GM18868 (cell line): ENCODE measurements at regions not wholly inside any gene's neighbourhood (a gene's known extent, or its start where the extent isn't known, plus 50 kb on each side); places are given as distances from the start of the nearest gene placed in this dataset.
A peak's percentile ranks its signal among the peaks of the same experiment; 100 is the strongest.
"Not testable (repeated sequence)": the region's sequence is repeated elsewhere in the genome, so short reads cannot be mapped to it uniquely, and the experiment has no call there.

Experiments
- ATAC-seq: cut with Tn5 transposase; IDR thresholded peaks from one replicate; pipeline ENCODE4 v1.9.1; 2021; ENCODE audit warnings: mild to moderate bottlenecking, moderate library complexity; ENCODE audit not compliant: unreplicated experiment

DNA sequence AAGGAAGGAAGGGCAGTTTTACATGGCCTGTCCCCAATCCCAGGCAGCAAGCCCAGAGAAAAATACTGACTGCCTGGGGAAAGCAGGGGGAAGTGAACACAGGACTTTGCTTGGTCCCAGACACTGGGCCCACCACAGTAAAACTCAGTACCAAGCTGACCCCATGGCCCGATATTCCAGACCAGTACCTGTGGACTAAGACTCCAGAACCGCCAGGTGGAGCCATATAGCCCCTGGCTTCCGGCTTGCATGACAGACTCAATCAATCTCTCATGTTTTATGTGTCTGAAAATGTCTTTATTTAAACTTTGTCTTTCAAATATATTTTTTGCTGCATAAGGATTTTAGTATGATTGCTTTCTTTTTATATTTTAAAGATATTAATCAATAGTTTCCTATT is 767.9 kb upstream of the SLITRK6 start:
- no peak for ATAC-seq

GRCh38 chr13:86569119-86569518 is 769.9 kb upstream of the SLITRK6 start:
- ATAC-seq = no peak

DNA sequence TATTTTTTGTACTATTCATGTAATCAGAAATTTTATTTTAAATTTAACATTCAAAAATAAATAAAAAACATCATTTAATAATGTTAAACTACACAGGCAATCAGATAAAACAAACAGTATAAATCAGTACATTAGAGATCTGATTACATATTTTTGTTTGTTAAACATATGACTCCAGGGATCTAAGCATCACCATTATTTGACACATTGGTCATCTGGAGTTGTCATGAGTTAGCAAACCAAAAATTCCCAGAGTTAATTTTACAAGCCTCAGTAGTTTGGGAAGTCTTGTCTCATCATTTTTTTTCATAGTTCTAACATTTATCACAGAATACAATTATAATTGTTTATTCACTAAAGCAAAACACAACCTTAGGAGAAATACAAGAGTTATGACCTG is 770.8 kb upstream of the SLITRK6 start:
- ATAC-seq = no peak

DNA sequence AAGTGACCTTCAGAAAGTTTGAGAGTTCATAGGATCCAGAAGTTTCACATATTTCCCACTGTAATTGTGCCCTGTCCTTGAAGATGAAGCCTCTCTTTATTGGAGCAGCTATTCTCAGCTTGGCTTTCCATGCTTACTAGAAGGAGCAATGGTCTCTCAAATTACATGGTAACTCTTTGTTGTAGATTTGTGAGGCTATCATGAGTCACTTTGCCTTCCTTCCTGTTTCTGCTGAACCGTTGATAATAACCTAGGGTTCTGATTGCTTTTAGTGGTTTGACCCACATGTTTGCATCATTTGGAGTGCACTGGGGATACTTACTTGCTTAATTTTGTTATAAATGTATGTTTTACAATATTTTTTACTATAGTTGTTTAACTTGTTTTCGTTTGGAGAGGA is 772.9 kb upstream of the SLITRK6 start:
- ATAC-seq = no peak

- ATAC-seq = no peak
These were observed 780.4 kb upstream of the SLITRK6 start for GRCh38 chr13:86579662-86580061.

DNA sequence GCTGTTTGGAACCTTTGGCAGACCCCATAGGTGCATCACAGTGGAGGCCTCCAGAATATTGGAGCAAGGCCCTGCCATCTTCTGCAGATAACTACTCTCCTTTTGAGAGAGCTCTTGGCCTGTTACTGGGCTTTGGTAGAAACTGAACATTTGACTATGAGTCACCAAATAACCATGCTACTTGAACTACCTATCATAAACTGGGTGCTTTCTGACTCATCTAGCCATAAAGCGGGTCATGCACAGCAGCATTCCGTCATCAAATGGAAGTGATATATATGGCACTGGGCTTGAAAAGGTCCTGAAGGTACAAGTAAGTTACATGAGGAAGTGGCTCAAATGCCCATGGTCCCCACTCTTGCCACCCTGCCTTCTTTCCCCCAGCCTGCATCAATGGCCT is 782.5 kb upstream of the SLITRK6 start:
- ATAC-seq = no peak

DNA sequence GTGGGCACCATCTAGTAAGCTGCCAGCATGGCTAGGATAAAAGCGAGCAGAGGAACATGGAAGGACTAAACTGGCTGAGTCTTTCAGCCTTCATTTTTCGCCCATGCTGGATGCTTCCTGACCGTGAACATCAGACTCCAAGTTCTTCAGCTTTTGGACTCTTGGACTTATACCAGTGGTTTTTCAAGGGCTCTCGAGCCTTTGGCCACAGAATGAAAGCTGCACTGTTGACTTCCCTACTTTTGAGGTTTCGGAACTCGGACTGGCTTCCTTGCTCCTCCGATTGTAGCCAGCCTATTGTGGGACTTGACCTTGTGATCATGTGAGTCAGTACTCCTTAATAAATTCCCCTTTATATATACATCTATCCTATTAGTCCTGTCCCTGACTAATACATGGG is 785.1 kb upstream of the SLITRK6 start:
- no peak for ATAC-seq

- no peak for ATAC-seq
These were observed 786.6 kb upstream of the SLITRK6 start for GRCh38 chr13:86585835-86586234.

DNA sequence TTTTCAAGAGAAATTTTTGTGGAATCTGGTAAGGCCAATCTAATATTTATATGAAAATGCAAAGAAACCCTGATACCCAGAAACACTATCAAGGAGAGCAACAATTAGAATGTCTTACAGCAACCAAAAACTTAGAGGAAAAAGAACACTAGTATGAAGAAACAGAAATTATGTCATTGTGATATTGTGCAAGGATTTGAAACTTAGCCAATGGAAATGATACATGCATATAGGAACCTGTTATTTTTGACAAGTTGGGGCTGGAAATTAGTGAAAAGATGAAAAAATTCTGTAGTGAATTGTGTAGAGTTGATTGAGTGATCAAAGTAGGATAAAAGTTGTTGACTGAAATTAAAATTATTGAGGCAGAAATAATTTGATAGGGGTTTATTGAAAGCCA is 792.6 kb upstream of the SLITRK6 start:
- ATAC-seq = no peak

- no peak for ATAC-seq
These were observed 802.1 kb upstream of the SLITRK6 start for GRCh38 chr13:86601351-86601750.

GRCh38 chr13:86606264-86606663 is 807.0 kb upstream of the SLITRK6 start:
- no peak for ATAC-seq

DNA sequence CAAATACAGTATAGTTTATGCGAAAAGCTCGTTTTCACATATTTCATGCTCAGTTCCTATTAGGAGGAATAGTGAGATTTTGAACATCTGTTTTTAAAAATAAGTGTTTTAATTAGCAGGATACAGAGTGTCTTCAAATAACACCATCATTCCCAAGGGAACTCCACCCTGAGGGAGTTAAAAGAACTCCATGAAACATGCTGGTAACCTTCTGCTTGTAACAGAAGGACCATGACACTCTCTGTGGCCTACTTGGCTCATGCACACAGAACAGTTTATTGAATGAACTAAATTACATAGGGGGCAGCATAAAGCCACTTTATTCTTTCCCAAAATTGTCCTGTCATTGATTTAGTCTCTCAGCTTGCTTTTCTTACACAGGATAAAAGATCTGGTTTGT is 809.5 kb upstream of the SLITRK6 start:
- ATAC-seq = no peak

DNA sequence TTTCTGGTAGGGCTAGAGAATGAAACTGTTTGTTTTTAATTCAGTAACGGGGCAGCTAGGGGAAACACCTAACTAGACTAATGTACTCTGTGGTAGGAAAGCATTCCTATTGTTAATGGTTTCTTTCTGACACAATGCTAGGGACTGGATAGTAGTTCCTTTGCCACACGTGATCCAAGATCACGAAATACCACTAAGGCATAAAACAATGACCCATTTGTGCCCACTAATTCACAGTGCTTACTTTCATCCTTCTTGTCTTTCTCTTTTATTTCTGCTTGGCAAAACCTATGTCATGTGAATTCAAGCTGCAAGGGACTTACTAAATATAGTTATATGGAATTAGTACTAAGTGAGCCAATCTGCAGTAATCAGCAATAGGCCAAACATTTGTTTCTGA is 834.1 kb upstream of the SLITRK6 start:
- ATAC-seq = no peak

GRCh38 chr13:86651171-86651570 is 852.0 kb upstream of the SLITRK6 start:
- not testable (repeated sequence) for ATAC-seq

- no peak for ATAC-seq
These were observed 853.8 kb upstream of the SLITRK6 start for GRCh38 chr13:86653009-86653408.

DNA sequence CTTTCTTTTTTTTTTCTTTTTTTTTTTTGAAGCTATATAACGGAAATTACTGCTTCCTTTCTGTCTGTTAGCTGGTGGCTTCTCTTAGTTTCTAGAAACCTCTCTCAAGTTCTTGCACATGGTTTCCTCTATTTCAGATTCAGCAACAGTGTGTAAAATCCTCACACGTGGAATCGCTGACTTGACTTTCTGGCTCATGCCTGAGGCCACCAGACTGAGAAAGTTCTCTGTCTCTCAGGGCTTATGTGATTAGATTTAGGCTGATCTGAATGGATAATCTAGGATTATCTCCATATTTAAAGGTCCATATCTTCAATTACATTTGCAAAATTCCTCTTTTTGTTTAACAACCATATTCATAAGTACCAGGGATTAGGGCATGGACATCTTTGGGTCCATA is 856.3 kb upstream of the SLITRK6 start:
- ATAC-seq = no peak

DNA sequence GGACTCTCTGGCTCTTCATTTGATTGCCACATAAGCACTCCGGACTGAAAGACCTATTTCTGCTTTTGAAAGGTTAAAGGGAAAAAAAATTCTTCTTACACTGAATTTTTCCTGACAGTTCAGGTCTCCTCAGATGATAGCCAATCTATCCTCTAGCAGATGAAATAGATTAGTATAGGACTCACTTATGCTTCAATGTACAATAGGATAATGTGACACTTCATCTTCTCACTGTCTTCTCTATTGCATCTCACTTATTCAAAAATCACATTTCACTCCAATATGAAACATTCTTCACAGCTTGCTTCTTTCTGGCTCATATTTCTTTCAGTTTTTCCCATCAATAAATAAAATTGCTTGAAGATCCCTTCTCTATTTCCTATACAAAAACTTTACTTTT is 860.9 kb upstream of the SLITRK6 start:
- no peak for ATAC-seq

GRCh38 chr13:86665842-86666241 is 866.6 kb upstream of the SLITRK6 start:
- ATAC-seq = no peak

- ATAC-seq = no peak
These were observed 874.8 kb upstream of the SLITRK6 start for GRCh38 chr13:86673931-86674431.

- no peak for ATAC-seq
These were observed 882.0 kb upstream of the SLITRK6 start for GRCh38 chr13:86681223-86681622.

GRCh38 chr13:86684402-86684801 is 885.2 kb upstream of the SLITRK6 start:
- ATAC-seq = no peak

GRCh38 chr13:86689911-86690310 is 890.7 kb upstream of the SLITRK6 start:
- ATAC-seq = no peak

- ATAC-seq = no peak
These were observed 893.1 kb upstream of the SLITRK6 start for GRCh38 chr13:86692291-86692690.

DNA sequence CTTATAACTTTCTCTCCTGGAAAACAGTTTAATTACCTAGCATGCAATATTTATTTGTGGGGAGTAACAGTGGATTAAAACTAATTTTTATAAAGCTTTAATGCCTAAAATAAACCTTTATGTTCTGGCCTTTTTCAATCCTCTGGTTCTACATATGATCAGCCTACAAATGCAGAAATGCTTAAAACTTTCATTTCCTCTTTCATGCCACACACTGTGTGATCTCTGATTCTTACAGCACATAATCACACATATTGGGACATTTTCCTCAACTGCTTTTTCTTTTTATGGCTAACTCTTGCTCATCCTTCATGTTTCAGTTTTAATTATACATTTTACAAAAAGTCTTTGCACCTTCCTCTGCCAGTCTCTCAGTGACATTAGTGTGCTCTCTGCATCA is 910.8 kb upstream of the SLITRK6 start:
- ATAC-seq = peak; percentile 62
